Gastrocnemius medialis (tissue), 4 donors: ENCODE measurements at regions not wholly inside any gene's neighbourhood (a gene's known extent, or its start where the extent isn't known, plus 50 kb on each side); places are given as distances from the start of the nearest gene placed in this dataset.

Experiments
- CTCF ChIP-seq, 5 experiments: fragments of 450-650 bp in 3 of 5; fragments of 200-600 bp in 2 of 5; sonication (generic) in 2 of 5; IDR thresholded peaks in 4 of 5; conservative IDR thresholded peaks in 1 of 5; 1 replicate in 4 of 5; 2 replicates in 1 of 5; pipeline ENCODE4 v1.5.1; 2016 to 2019; ENCODE audit warnings: antibody characterized with exemption in 5 of 5, mild to moderate bottlenecking in 3 of 5, moderate library complexity in 3 of 5
- POLR2A ChIP-seq, 2 donors: fragments of 450-650 bp; IDR thresholded peaks; one replicate each; pipeline ENCODE4 v1.6.1; 2017; ENCODE audit warnings: antibody characterized with exemption in 2 of 2, mild to moderate bottlenecking in 2 of 2, moderate library complexity in 2 of 2

DNA sequence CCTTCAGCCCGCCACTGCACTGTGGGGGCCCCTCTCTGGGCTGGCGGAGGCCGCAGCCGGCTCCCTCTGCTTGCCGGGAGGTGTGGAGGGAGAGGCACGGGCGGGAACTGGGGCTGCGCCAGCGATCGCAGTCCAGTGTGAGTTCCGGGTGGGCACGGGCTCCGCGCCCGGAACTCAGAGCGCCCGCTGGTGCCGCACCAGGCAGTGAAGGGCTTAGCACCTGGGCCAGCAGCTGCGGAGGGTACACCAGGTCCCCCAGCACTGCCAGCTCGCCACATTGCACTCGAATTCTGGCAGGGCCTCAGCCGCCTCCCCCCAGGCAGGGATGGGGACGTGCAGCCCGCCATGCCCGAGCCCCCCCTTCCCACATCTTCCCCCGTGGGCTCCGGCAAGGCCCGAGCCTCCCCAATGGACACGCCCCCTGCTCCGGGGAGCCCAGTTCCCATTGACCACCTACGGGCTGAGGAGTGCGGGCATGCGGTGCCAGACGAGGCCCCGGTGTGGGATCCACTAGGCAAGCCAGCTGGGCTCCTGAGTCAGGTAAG, 135.9 kb upstream of the RFC3 start:
- TF ChIP-seq CTCF (IDR thresholded peaks at IDR 0.05 in 4 of 5, conservative IDR thresholded peaks at IDR 0.05 in 1 of 5) (no peak), POLR2A (IDR thresholded peaks at IDR 0.05) (no peak)
